IMR-90 (cell line): ENCODE measurements at regions not wholly inside any gene's neighbourhood (a gene's known extent, or its start where the extent isn't known, plus 50 kb on each side); places are given as distances from the start of the nearest gene placed in this dataset.

Experiments used
- MAFK ChIP-seq: IDR thresholded peaks from 2 replicates; pipeline ENCODE4 v1.6.1; 2012; ENCODE audit warnings: low read depth, low read length, improper control_type of control experiment
- TF ChIP-seq, protein P1 (sequence below): conservative IDR thresholded peaks from 2 replicates; pipeline ENCODE4 v1.5.1; 2012; ENCODE audit warnings: mild to moderate bottlenecking, low read depth, low read length, improper control_type of control experiment

DNA sequence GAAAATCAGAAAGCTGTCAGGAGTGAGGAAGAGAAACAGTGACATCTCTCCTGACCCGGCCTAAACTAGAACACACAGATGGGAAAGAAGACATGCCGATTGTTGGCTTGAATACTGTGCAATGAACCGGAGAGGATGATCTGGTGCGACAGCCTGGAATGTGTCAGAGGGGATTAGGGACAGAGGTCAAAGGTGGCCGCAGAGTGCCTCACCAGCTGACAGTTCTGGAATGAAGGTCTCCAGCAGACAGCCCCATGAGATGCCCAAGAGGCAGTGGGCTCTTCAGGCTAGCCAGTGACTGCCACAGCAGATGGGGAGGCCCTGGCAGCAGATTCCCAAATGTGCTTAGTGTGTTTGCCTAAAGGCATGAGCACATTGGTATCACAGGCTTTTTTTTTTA lies 623.2 kb downstream of the CDH8 start:
- TF ChIP-seq, protein P1, sequence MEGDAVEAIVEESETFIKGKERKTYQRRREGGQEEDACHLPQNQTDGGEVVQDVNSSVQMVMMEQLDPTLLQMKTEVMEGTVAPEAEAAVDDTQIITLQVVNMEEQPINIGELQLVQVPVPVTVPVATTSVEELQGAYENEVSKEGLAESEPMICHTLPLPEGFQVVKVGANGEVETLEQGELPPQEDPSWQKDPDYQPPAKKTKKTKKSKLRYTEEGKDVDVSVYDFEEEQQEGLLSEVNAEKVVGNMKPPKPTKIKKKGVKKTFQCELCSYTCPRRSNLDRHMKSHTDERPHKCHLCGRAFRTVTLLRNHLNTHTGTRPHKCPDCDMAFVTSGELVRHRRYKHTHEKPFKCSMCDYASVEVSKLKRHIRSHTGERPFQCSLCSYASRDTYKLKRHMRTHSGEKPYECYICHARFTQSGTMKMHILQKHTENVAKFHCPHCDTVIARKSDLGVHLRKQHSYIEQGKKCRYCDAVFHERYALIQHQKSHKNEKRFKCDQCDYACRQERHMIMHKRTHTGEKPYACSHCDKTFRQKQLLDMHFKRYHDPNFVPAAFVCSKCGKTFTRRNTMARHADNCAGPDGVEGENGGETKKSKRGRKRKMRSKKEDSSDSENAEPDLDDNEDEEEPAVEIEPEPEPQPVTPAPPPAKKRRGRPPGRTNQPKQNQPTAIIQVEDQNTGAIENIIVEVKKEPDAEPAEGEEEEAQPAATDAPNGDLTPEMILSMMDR, result no peak
- TF ChIP-seq MAFK, result no peak
